H9 (cell line): ENCODE measurements at regions not wholly inside any gene's neighbourhood (a gene's known extent, or its start where the extent isn't known, plus 50 kb on each side); places are given as distances from the start of the nearest gene placed in this dataset.

ENCODE experiments used
- DNase-seq: peaks from one replicate; pipeline ENCODE4 v3.0.0-alpha.2; 2017
- H2AFZ ChIP-seq: one replicate; pipeline ENCODE4 v1.6.1; 2013; ENCODE audit warnings: mild to moderate bottlenecking, low read length, control low read depth, moderate library complexity
- H2AK5ac ChIP-seq: 2 replicates; pipeline ENCODE4 v1.6.1; 2013; ENCODE audit warnings: low read length, control low read depth, mixed read lengths; ENCODE audit not compliant: insufficient read length
- H2BK120ac ChIP-seq: one replicate; pipeline ENCODE4 v1.6.1; 2013; ENCODE audit warnings: low read depth, mild to moderate bottlenecking, low read length, control low read depth, inconsistent platforms; ENCODE audit not compliant: poor library complexity, severe bottlenecking
- H2BK12ac ChIP-seq: 2 replicates; pipeline ENCODE4 v1.6.1; 2013; ENCODE audit warnings: low read length, control low read depth, mixed read lengths, low read depth; ENCODE audit not compliant: insufficient read length
- H2BK15ac ChIP-seq: 2 replicates; pipeline ENCODE4 v1.6.1; 2013; ENCODE audit warnings: low read depth, low read length, control low read depth
- H2BK20ac ChIP-seq: one replicate; pipeline ENCODE4 v1.6.1; 2013; ENCODE audit warnings: low read depth, mild to moderate bottlenecking, low read length, control low read depth, inconsistent platforms; ENCODE audit not compliant: poor library complexity, severe bottlenecking
- H2BK5ac ChIP-seq: 2 replicates; pipeline ENCODE4 v1.6.1; 2013; ENCODE audit warnings: low read length, control low read depth, mixed read lengths; ENCODE audit not compliant: insufficient read length
- H3K14ac ChIP-seq: 2 replicates; pipeline ENCODE4 v1.6.1; 2013; ENCODE audit warnings: low read length, control low read depth; ENCODE audit not compliant: insufficient read depth
- H3K18ac ChIP-seq: 2 replicates; pipeline ENCODE4 v1.6.1; 2013; ENCODE audit warnings: low read depth, mild to moderate bottlenecking, mixed read lengths, low read length, control low read depth; ENCODE audit not compliant: insufficient read length
- H3K23ac ChIP-seq: 2 replicates; pipeline ENCODE4 v1.6.1; 2013; ENCODE audit warnings: low read length, control low read depth, mixed read lengths, low read depth; ENCODE audit not compliant: insufficient read length
- H3K23me2 ChIP-seq: 2 replicates; pipeline ENCODE4 v1.6.1; 2013; ENCODE audit warnings: low read depth, mild to moderate bottlenecking, mixed read lengths, low read length, control low read depth; ENCODE audit not compliant: insufficient read length, poor library complexity, severe bottlenecking
- H3K27ac ChIP-seq: 2 replicates; pipeline ENCODE4 v1.5.1; 2013; ENCODE audit warnings: low read length, control low read depth, mixed read lengths, low read depth; ENCODE audit not compliant: insufficient read length
- H3K27me3 ChIP-seq: 2 replicates; pipeline ENCODE4 v1.6.1; 2013; ENCODE audit warnings: low read length, control low read depth, inconsistent platforms; ENCODE audit not compliant: insufficient read depth
- H3K4ac ChIP-seq: 2 replicates; pipeline ENCODE4 v1.6.1; 2013; ENCODE audit warnings: low read depth, mild to moderate bottlenecking, control low read depth, inconsistent platforms, low read length, moderate library complexity
- H3K4me1 ChIP-seq: 2 replicates; pipeline ENCODE4 v1.6.1; 2013; ENCODE audit warnings: low read length, control low read depth, inconsistent platforms; ENCODE audit not compliant: insufficient read depth
- H3K4me2 ChIP-seq: 2 replicates; pipeline ENCODE4 v1.6.1; 2013; ENCODE audit warnings: low read length, control low read depth, mixed read lengths; ENCODE audit not compliant: insufficient read length, insufficient read depth
- H3K56ac ChIP-seq: 2 replicates; pipeline ENCODE4 v1.6.1; 2013; ENCODE audit warnings: low read depth, mild to moderate bottlenecking, mixed read lengths, low read length, control low read depth; ENCODE audit not compliant: insufficient read length
- H3K79me1 ChIP-seq: 2 replicates; pipeline ENCODE4 v1.6.1; 2013; ENCODE audit warnings: low read depth, mild to moderate bottlenecking, moderate library complexity, low read length, control low read depth, inconsistent platforms; ENCODE audit not compliant: insufficient read depth, poor library complexity, severe bottlenecking
- H3K79me2 ChIP-seq: 2 replicates; pipeline ENCODE4 v1.6.1; 2013; ENCODE audit warnings: low read length, control low read depth, inconsistent platforms; ENCODE audit not compliant: insufficient read depth
- H3K9ac ChIP-seq: 2 replicates; pipeline ENCODE4 v1.6.1; 2013; ENCODE audit warnings: low read length, control low read depth, mixed read lengths; ENCODE audit not compliant: insufficient read length; ENCODE audit errors: extremely low read depth
- H3K9me3 ChIP-seq: one replicate; pipeline ENCODE4 v1.6.1; 2013; ENCODE audit warnings: low read depth, low read length, inconsistent platforms; ENCODE audit not compliant: control insufficient read depth
- H3T11ph ChIP-seq: one replicate; pipeline ENCODE4 v1.6.1; 2013; ENCODE audit warnings: mild to moderate bottlenecking, low read length, control low read depth, inconsistent platforms
- H4K20me1 ChIP-seq: one replicate; pipeline ENCODE4 v1.6.1; 2013; ENCODE audit not compliant: control insufficient read depth, insufficient read length, insufficient read depth
- H4K5ac ChIP-seq: 2 replicates; pipeline ENCODE4 v1.6.1; 2013; ENCODE audit warnings: low read depth, mild to moderate bottlenecking, mixed read lengths, low read length, control low read depth; ENCODE audit not compliant: insufficient read length
- H4K8ac ChIP-seq: replicated peaks from 2 replicates; pipeline ENCODE4 v1.6.1; 2013; ENCODE audit warnings: low read length, control low read depth, mixed read lengths, low read depth; ENCODE audit not compliant: insufficient read length
- H4K91ac ChIP-seq: 2 replicates; pipeline ENCODE4 v1.6.1; 2013; ENCODE audit warnings: low read depth, mild to moderate bottlenecking, moderate library complexity, mixed read lengths, low read length, control low read depth; ENCODE audit not compliant: insufficient read length
- H3K27ac Mint-ChIP-seq, 3 experiments: 2 replicates in 2 of 3; 3 replicates in 1 of 3; pipeline ENCODE4 v1.8.0; 2020 to 2021; ENCODE audit warnings: mixed read lengths in 3 of 3, mild to moderate bottlenecking in 1 of 3, moderate library complexity in 1 of 3
- H3K27me3 Mint-ChIP-seq: 2 replicates; pipeline ENCODE4 v1.8.0; 2021; ENCODE audit warnings: low read depth, mild to moderate bottlenecking, moderate library complexity, mixed read lengths
- H3K36me3 Mint-ChIP-seq, 3 experiments: 2 replicates in 2 of 3; 3 replicates in 1 of 3; pipeline ENCODE4 v1.8.0; 2020 to 2021; ENCODE audit warnings: low read depth in 3 of 3, mixed read lengths in 3 of 3; ENCODE audit not compliant: insufficient read depth in 1 of 3
- H3K4me1 Mint-ChIP-seq, 2 experiments: 2 replicates each; pipeline ENCODE4 v1.8.0; 2020; ENCODE audit warnings: mixed read lengths in 2 of 2
- H3K4me3 Mint-ChIP-seq, 2 experiments: 2 replicates in 1 of 2; 3 replicates in 1 of 2; pipeline ENCODE4 v1.8.0; 2020 to 2021; ENCODE audit warnings: mild to moderate bottlenecking in 2 of 2, mixed read lengths in 2 of 2, moderate library complexity in 1 of 2
- H3K9me3 Mint-ChIP-seq, 2 experiments: 2 replicates in 1 of 2; 3 replicates in 1 of 2; pipeline ENCODE4 v1.8.0; 2020; ENCODE audit warnings: mild to moderate bottlenecking in 2 of 2, mixed read lengths in 2 of 2, moderate library complexity in 1 of 2
- WGBS: extraction: QIAGEN DNeasy Blood & Tissue Kit; methylation state at CpG from one replicate; pipeline ENCODE4 v1.1.7; 2013; ENCODE audit warnings: missing lambda C conversion rate, low lambda C conversion rate, mixed read lengths; ENCODE audit not compliant: insufficient read length; ENCODE audit errors: extremely low coverage; 5-methylcytosine and 5-hydroxymethylcytosine counted together
- TF ChIP-seq, protein P1 (sequence below): fragments of 200-600 bp; sonication (generic); conservative IDR thresholded peaks from 3 replicates; pipeline ENCODE4 v1.8.0; 2021; ENCODE audit warnings: antibody characterized with exemption, mild to moderate bottlenecking

DNA sequence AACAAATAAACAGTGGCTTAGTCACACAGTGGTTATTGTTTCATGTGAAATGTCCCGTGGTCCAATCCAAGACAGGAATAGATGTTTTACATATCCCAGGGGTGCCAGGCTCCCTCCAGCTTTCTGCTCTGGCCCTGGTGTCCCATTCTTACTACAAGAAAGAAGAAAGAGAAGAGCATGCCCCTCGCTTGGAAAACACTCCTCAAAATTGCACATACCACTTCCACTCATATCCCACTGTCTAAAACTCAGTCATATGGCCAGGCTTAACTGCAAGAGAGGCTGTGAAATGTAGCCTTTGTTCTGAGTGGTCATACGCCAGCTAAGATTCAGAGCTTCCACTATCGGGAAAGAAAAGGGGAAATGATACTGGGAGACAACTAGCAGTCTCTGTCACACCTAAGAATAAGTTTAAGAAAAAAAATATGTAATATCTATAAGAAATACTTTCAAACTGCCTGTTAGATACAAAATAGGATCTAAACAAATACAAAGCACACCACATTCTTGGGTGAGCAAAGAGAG is 306.8 kb upstream of the FAM241A start:
- Histone ChIP-seq H3K9ac (no peak overlapping the region), H2BK12ac (no peak overlapping the region), H2AK5ac (no peak overlapping the region), H3K18ac (no peak overlapping the region), H3K56ac (no peak overlapping the region), H3K79me2 (no peaks in the 10 kb centered on the region), H4K8ac (no peak overlapping the region), H3K23ac (no peak overlapping the region), H2BK15ac (no peak overlapping the region), H3K27ac (no peak overlapping the region), H4K91ac (no peak overlapping the region), H4K5ac (no peak overlapping the region), H3K79me1 (no peaks in the 10 kb centered on the region), H3K9me3 (no peaks in the 10 kb centered on the region), H2BK5ac (no peak overlapping the region), H3K14ac (no peak overlapping the region), H2BK120ac (no peak overlapping the region), H3K4ac (no peak overlapping the region), H2BK20ac (no peak overlapping the region), H4K20me1 (no peaks in the 10 kb centered on the region), H3K4me1 (no peaks in the 10 kb centered on the region), H3K27me3 (no peaks in the 10 kb centered on the region), H2AFZ (no peak overlapping the region), H3K4me2 (no peak overlapping the region), H3T11ph (no peak overlapping the region), H3K23me2 (no peaks in the 10 kb centered on the region)
- WGBS: no CpG with 5 or more reads among the region's 4 CpGs
- no peak for DNase-seq
- peaks cover 3% of the 10 kb centered on the region in 2 experiments; a peak in 3 of 5 replicates for H3K9me3 Mint-ChIP-seq
- H3K27ac Mint-ChIP-seq: 0 out of 7 replicates have a peak overlapping the region, but pooled peaks of 1 of the 3 experiments have one; percentile 10
- H3K4me3 Mint-ChIP-seq: no peak overlapping the region
- TF ChIP-seq, protein P1, sequence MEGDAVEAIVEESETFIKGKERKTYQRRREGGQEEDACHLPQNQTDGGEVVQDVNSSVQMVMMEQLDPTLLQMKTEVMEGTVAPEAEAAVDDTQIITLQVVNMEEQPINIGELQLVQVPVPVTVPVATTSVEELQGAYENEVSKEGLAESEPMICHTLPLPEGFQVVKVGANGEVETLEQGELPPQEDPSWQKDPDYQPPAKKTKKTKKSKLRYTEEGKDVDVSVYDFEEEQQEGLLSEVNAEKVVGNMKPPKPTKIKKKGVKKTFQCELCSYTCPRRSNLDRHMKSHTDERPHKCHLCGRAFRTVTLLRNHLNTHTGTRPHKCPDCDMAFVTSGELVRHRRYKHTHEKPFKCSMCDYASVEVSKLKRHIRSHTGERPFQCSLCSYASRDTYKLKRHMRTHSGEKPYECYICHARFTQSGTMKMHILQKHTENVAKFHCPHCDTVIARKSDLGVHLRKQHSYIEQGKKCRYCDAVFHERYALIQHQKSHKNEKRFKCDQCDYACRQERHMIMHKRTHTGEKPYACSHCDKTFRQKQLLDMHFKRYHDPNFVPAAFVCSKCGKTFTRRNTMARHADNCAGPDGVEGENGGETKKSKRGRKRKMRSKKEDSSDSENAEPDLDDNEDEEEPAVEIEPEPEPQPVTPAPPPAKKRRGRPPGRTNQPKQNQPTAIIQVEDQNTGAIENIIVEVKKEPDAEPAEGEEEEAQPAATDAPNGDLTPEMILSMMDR: no peak
- peaks cover 0 to 5% (median 0%) of the 10 kb centered on the region in 3 experiments; a peak in 3 of 7 replicates for H3K36me3 Mint-ChIP-seq
- H3K4me1 Mint-ChIP-seq: peaks cover 9 to 13% of the 10 kb centered on the region in 2 experiments
- H3K27me3 Mint-ChIP-seq: no peaks in the 10 kb centered on the region; the same call in 1 of the 2 replicates
